OCI-LY7 (cell line): ENCODE measurements at regions not wholly inside any gene's neighbourhood (a gene's known extent, or its start where the extent isn't known, plus 50 kb on each side); places are given as distances from the start of the nearest gene placed in this dataset.

Experiments
- CTCF ChIP-seq: fragments of 200-600 bp; sonication (generic); conservative IDR thresholded peaks from 2 replicates; pipeline ENCODE4 v1.5.1; 2014; ENCODE audit warnings: mild to moderate bottlenecking, antibody characterized with exemption, low read length, moderate library complexity, mixed read lengths
- EZH2phosphoT487 ChIP-seq: fragments of 200-600 bp; sonication (generic); IDR thresholded peaks from 2 replicates; pipeline ENCODE4 v1.6.1; 2018; ENCODE audit warnings: low read depth, borderline replicate concordance, mild to moderate bottlenecking, mixed run types, antibody characterized with exemption, low read length, moderate library complexity, mixed read lengths

GRCh38 chr22:48585916-48586798 lies 1241.5 kb downstream of the BRD1 start:
- TF ChIP-seq CTCF (no peak), EZH2phosphoT487 (no peak)
